Posterior vena cava (tissue), 2 donors: ENCODE measurements at regions not wholly inside any gene's neighbourhood (a gene's known extent, or its start where the extent isn't known, plus 50 kb on each side); places are given as distances from the start of the nearest gene placed in this dataset.

Source experiments
- DNase-seq: peaks from one replicate; pipeline ENCODE4 v3.0.0-alpha.2; 2020; ENCODE audit warnings: low spot score
- intact Hi-C, 2 donors: fragments of 100-400 bp; cut with DNase I; formaldehyde crosslinking; loops; one replicate each; pipeline versions ENCODE4 v1.14.1 to v1.14.2; 2022 to 2023
- donor health status: DM: yes; HTN: yes; CAD: no.
- donor health status: DM: yes; HTN: yes; CAD: no.

- DNase-seq = no peak
- intact Hi-C loops = no loop called here
Measured at GRCh38 chr2:114061566-114062098, 171.7 kb downstream of the ACTR3 start.

- DNase-seq = no peak
- intact Hi-C loops = no loop called here
Measured at GRCh38 chr2:114063346-114063745, 173.5 kb downstream of the ACTR3 start.

- intact Hi-C loops = no loop called here
- no peak for DNase-seq
Measured at GRCh38 chr2:114065731-114066130, 175.8 kb downstream of the ACTR3 start.

GRCh38 chr2:114066186-114066747 lies 176.4 kb downstream of the ACTR3 start:
- DNase-seq = no peak
- intact Hi-C loops = no loop called here

GRCh38 chr2:114068438-114068837 lies 178.5 kb downstream of the ACTR3 start:
- intact Hi-C loops = no loop called here
- no peak for DNase-seq

GRCh38 chr2:114076961-114077360 lies 187.1 kb downstream of the ACTR3 start:
- no peak for DNase-seq
- intact Hi-C loops = no loop called here

GRCh38 chr2:114079366-114080004 lies 189.6 kb downstream of the ACTR3 start:
- DNase-seq = no peak
- intact Hi-C loops = no loop called here

GRCh38 chr2:114082731-114083433 lies 193.0 kb downstream of the ACTR3 start:
- intact Hi-C loops = no loop called here

GRCh38 chr2:114083717-114084387 lies 194.0 kb downstream of the ACTR3 start:
- no peak for DNase-seq
- intact Hi-C loops = no loop called here

More at GRCh38 chr2:114082731-114083433, 193.0 kb downstream of the ACTR3 start:
- no peak for DNase-seq

- intact Hi-C loops = no loop called here
- no peak for DNase-seq
Measured at GRCh38 chr2:114085238-114085637, 195.3 kb downstream of the ACTR3 start.

- no peak for DNase-seq
- intact Hi-C loops = no loop called here
Measured at GRCh38 chr2:114085992-114086391, 196.1 kb downstream of the ACTR3 start.

- no peak for DNase-seq
- intact Hi-C loops = no loop called here
Measured at GRCh38 chr2:114089636-114090319, 199.9 kb downstream of the ACTR3 start.

- intact Hi-C loops = no loop called here
- no peak for DNase-seq
Measured at GRCh38 chr2:114091010-114091409, 201.1 kb downstream of the ACTR3 start.

GRCh38 chr2:114108249-114108648 lies 218.4 kb downstream of the ACTR3 start:
- DNase-seq = no peak
- intact Hi-C loops = no loop called here

- intact Hi-C loops = no loop called here
- no peak for DNase-seq
Measured at GRCh38 chr2:114108824-114109416, 219.0 kb downstream of the ACTR3 start.

- DNase-seq = no peak
- intact Hi-C loops = no loop called here
Measured at GRCh38 chr2:114111329-114111728, 221.4 kb downstream of the ACTR3 start.

- intact Hi-C loops = no loop called here
- DNase-seq = no peak
Measured at GRCh38 chr2:114113518-114113917, 223.6 kb downstream of the ACTR3 start.

GRCh38 chr2:114118088-114118487 lies 228.2 kb downstream of the ACTR3 start:
- intact Hi-C loops = no loop called here
- no peak for DNase-seq

- no peak for DNase-seq
- intact Hi-C loops = loop anchor here in 1 of 2 donors (5.0 kb wide), 1 partner anchor 1138 kb away; no protein-coding TSS in a partner anchor
Measured at GRCh38 chr2:114119862-114120261, 230.0 kb downstream of the ACTR3 start.
